SU-DHL-6 (cell line): ENCODE measurements at regions not wholly inside any gene's neighbourhood (a gene's known extent, or its start where the extent isn't known, plus 50 kb on each side); places are given as distances from the start of the nearest gene placed in this dataset.
A peak's percentile ranks its signal among the peaks of the same experiment; 100 is the strongest.

Experiments
- H2AFZ ChIP-seq: fragments of 200-600 bp; sonication (generic); 2 replicates; pipeline ENCODE4 v1.6.1; 2014; ENCODE audit warnings: low read depth, mild to moderate bottlenecking, moderate library complexity, mixed read lengths, antibody characterized with exemption, low read length; ENCODE audit not compliant: severe bottlenecking
- H3F3A ChIP-seq: fragments of 200-600 bp; shearing (Covaris generic); 2 replicates; pipeline ENCODE4 v1.6.0; 2016; ENCODE audit warnings: antibody characterized with exemption, mild to moderate bottlenecking; ENCODE audit not compliant: insufficient read depth
- H3K27ac ChIP-seq: fragments of 200-600 bp; sonication (generic); 2 replicates; pipeline ENCODE4 v1.5.1; 2016; ENCODE audit warnings: low read depth, mild to moderate bottlenecking, low read length, moderate library complexity, mixed read lengths
- H3K27me3 ChIP-seq: fragments of 200-600 bp; sonication (generic), shearing (Covaris generic); 2 replicates; pipeline ENCODE4 v1.6.0; 2014; ENCODE audit warnings: mild to moderate bottlenecking, low read length
- H3K36me3 ChIP-seq: fragments of 200-600 bp; sonication (generic); 2 replicates; pipeline ENCODE4 v1.6.1; 2014; ENCODE audit warnings: mild to moderate bottlenecking, low read length, mixed read lengths
- H3K4me2 ChIP-seq: fragments of 300-600, 200-600 bp; shearing (Covaris generic), sonication (generic); 2 replicates; pipeline ENCODE4 v1.6.0; 2014; ENCODE audit warnings: low read length, low read depth, mild to moderate bottlenecking; ENCODE audit not compliant: poor library complexity, severe bottlenecking
- H3K4me3 ChIP-seq: fragments of 200-600 bp; sonication (generic); 2 replicates; pipeline ENCODE4 v1.5.1; 2014; ENCODE audit warnings: antibody characterized with exemption, low read length, mild to moderate bottlenecking, mixed read lengths; ENCODE audit not compliant: insufficient read depth, poor library complexity, severe bottlenecking
- H3K79me2 ChIP-seq: fragments of 200-600 bp; sonication (generic); 2 replicates; pipeline ENCODE4 v1.6.1; 2014; ENCODE audit warnings: mild to moderate bottlenecking, low read length, moderate library complexity; ENCODE audit not compliant: insufficient read depth
- H3K9ac ChIP-seq: fragments of 200-600 bp; sonication (generic); 2 replicates; pipeline ENCODE4 v1.7.0; 2014; ENCODE audit warnings: mild to moderate bottlenecking, low read length
- H3K9me2 ChIP-seq: fragments of 200-600 bp; sonication (generic); replicated peaks from 2 replicates; pipeline ENCODE4 v1.6.1; 2014; ENCODE audit warnings: low read length; ENCODE audit not compliant: insufficient read depth
- H3K9me3 ChIP-seq: fragments of 200-600 bp; sonication (generic); 2 replicates; pipeline ENCODE4 v1.6.1; 2014; ENCODE audit warnings: low read length, mixed read lengths; ENCODE audit not compliant: insufficient read depth
- H4K20me1 ChIP-seq: fragments of 200-600 bp; sonication (generic); 2 replicates; pipeline ENCODE4 v1.6.1; 2014; ENCODE audit warnings: low read depth, mild to moderate bottlenecking, antibody characterized with exemption, low read length, moderate library complexity, mixed read lengths
- CTCF ChIP-seq: fragments of 200-600 bp; sonication (generic); IDR thresholded peaks from one replicate; pipeline ENCODE4 v1.5.1; 2017; ENCODE audit warnings: antibody characterized with exemption, mild to moderate bottlenecking, low read length, moderate library complexity; ENCODE audit not compliant: insufficient read depth, poor library complexity, severe bottlenecking
- EZH2phosphoT487 ChIP-seq: fragments of 200-600 bp; sonication (generic), shearing (Covaris generic); conservative IDR thresholded peaks from 2 replicates; pipeline ENCODE4 v1.6.1; 2018; ENCODE audit warnings: mild to moderate bottlenecking, antibody characterized with exemption, low read length, moderate library complexity, mixed read lengths

- H3K9ac ChIP-seq = no peak overlapping the region
- no peaks in the 10 kb centered on the region for H3F3A ChIP-seq
- no peaks in the 10 kb centered on the region for H4K20me1 ChIP-seq
- no peak overlapping the region for H3K27ac ChIP-seq
- TF ChIP-seq EZH2phosphoT487 (no peak), CTCF (no peak)
- no peaks in the 10 kb centered on the region for H3K9me2 ChIP-seq
- H3K36me3 ChIP-seq = no peaks in the 10 kb centered on the region
- no peaks in the 10 kb centered on the region for H3K79me2 ChIP-seq
- no peaks in the 10 kb centered on the region for H3K9me3 ChIP-seq
- H2AFZ ChIP-seq = no peak overlapping the region
- H3K27me3 ChIP-seq = no peaks in the 10 kb centered on the region
- H3K4me2 ChIP-seq = no peak overlapping the region
- H3K4me3 ChIP-seq = no peak overlapping the region
These were observed 136.2 kb upstream of the ZBTB40 start for GRCh38 chr1:22315315-22316078.

GRCh38 chr1:22317231-22317919, 134.3 kb upstream of the ZBTB40 start:
- no peak overlapping the region for H3K4me2 ChIP-seq
- no peak overlapping the region for H3K9ac ChIP-seq
- no peaks in the 10 kb centered on the region for H4K20me1 ChIP-seq
- H3K79me2 ChIP-seq = no peaks in the 10 kb centered on the region
- H3K36me3 ChIP-seq = no peaks in the 10 kb centered on the region
- TF ChIP-seq CTCF (peak; percentile 59), EZH2phosphoT487 (no peak)
- H3K4me3 ChIP-seq = no peak overlapping the region
- no peaks in the 10 kb centered on the region for H3K9me2 ChIP-seq
- no peak overlapping the region for H2AFZ ChIP-seq
- no peak overlapping the region for H3K27ac ChIP-seq
- no peaks in the 10 kb centered on the region for H3K9me3 ChIP-seq
- H3F3A ChIP-seq = no peaks in the 10 kb centered on the region
- no peaks in the 10 kb centered on the region for H3K27me3 ChIP-seq

GRCh38 chr1:22317920-22318243, 133.8 kb upstream of the ZBTB40 start:
- Histone ChIP-seq H3K27ac (no peak overlapping the region), H3K9me3 (no peaks in the 10 kb centered on the region), H4K20me1 (no peaks in the 10 kb centered on the region), H3K4me2 (no peak overlapping the region), H3K9ac (no peak overlapping the region), H3K9me2 (no peaks in the 10 kb centered on the region), H3K4me3 (no peak overlapping the region), H3K36me3 (no peaks in the 10 kb centered on the region), H3F3A (no peaks in the 10 kb centered on the region), H3K79me2 (no peaks in the 10 kb centered on the region), H2AFZ (no peak overlapping the region), H3K27me3 (no peaks in the 10 kb centered on the region)
- TF ChIP-seq EZH2phosphoT487 (no peak), CTCF (no peak)
